HG03558 (cell line): ENCODE measurements at regions not wholly inside any gene's neighbourhood (a gene's known extent, or its start where the extent isn't known, plus 50 kb on each side); places are given as distances from the start of the nearest gene placed in this dataset.

Experiments
- ATAC-seq: cut with Tn5 transposase; IDR thresholded peaks from one replicate; pipeline ENCODE4 v1.9.1; 2021; ENCODE audit warnings: moderate number of reproducible peaks; ENCODE audit not compliant: unreplicated experiment; ENCODE audit errors: extremely low read depth

- ATAC-seq: no peak
Observed at GRCh38 chrX:7789200-7789599, 53.8 kb upstream of the VCX start.

- ATAC-seq: no peak
Observed at GRCh38 chrX:7788334-7788733, 54.6 kb upstream of the VCX start.

GRCh38 chrX:7787714-7788113 lies 55.3 kb upstream of the VCX start:
- ATAC-seq: no peak

GRCh38 chrX:7784580-7784979 lies 58.4 kb upstream of the VCX start:
- no peak for ATAC-seq

GRCh38 chrX:7779644-7780043 lies 63.3 kb upstream of the VCX start:
- no peak for ATAC-seq

GRCh38 chrX:7775987-7776386 lies 67.0 kb upstream of the VCX start:
- no peak for ATAC-seq

GRCh38 chrX:7771788-7772438 lies 71.1 kb upstream of the VCX start:
- no peak for ATAC-seq

- ATAC-seq: no peak
Observed at GRCh38 chrX:7759830-7760229, 83.1 kb upstream of the VCX start.

GRCh38 chrX:7746856-7747255 lies 96.1 kb upstream of the VCX start:
- no peak for ATAC-seq

GRCh38 chrX:7730071-7730470 lies 112.9 kb upstream of the VCX start:
- ATAC-seq: no peak

GRCh38 chrX:7720519-7720918 lies 122.5 kb upstream of the VCX start:
- ATAC-seq: no peak

GRCh38 chrX:7714351-7714750 lies 128.6 kb upstream of the VCX start:
- ATAC-seq: no peak

GRCh38 chrX:7711167-7711566 lies 131.8 kb upstream of the VCX start:
- ATAC-seq: no peak

- no peak for ATAC-seq
Observed at GRCh38 chrX:7709845-7710244, 133.1 kb upstream of the VCX start.

GRCh38 chrX:7706032-7706431 lies 136.9 kb upstream of the VCX start:
- ATAC-seq: no peak

- ATAC-seq: no peak
Observed at GRCh38 chrX:7704205-7704604, 138.8 kb upstream of the VCX start.

- no peak for ATAC-seq
Observed at GRCh38 chrX:7698248-7698647, 144.7 kb upstream of the VCX start.

- no peak for ATAC-seq
Observed at GRCh38 chrX:7690842-7691241, 152.1 kb upstream of the VCX start.

GRCh38 chrX:7689791-7690412 lies 153.1 kb upstream of the VCX start:
- ATAC-seq: no peak

GRCh38 chrX:7680181-7680580 lies 162.8 kb upstream of the VCX start:
- ATAC-seq: no peak

GRCh38 chrX:7654316-7654715 lies 188.7 kb upstream of the VCX start:
- no peak for ATAC-seq

GRCh38 chrX:7647831-7648230 lies 195.1 kb upstream of the VCX start:
- no peak for ATAC-seq
